ENCODE measurements at regions not wholly inside any gene's neighbourhood (a gene's known extent, or its start where the extent isn't known, plus 50 kb on each side); places are given as distances from the start of the nearest gene placed in this dataset.
"Not testable (repeated sequence)": the region's sequence is repeated elsewhere in the genome, so short reads cannot be mapped to it uniquely, and the experiment has no call there.

DNA sequence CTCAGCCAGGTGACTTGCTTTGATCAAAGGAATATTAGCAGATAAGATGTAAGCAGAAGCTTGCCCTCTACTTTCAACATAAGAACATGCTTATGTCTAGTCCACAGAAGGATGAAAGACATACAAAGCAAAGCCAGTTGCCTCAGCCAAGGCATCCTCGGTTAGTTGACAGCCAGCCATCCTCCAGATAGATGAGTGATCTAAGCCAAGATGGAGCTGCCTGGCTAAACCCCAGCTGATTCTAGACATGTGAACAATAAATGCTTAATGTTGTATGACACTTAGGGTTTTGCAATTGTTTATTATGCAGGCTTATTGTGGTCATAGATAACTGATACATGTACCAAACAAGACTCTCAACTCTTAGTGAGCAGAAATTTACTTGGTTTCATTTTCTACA lies 157.6 kb upstream of the TMTC2 start:
- peak; percentile 12 to 61 for DNase-seq

GRCh38 chr12:82529954-82530353 lies 156.8 kb upstream of the TMTC2 start:
- DNase-seq: no peak

GRCh38 chr12:82530394-82530793 lies 156.3 kb upstream of the TMTC2 start:
- no peak for DNase-seq

GRCh38 chr12:82533341-82533740 lies 153.4 kb upstream of the TMTC2 start:
- DNase-seq: no peak

GRCh38 chr12:82537436-82537835 lies 149.3 kb upstream of the TMTC2 start:
- no peak for DNase-seq

DNA sequence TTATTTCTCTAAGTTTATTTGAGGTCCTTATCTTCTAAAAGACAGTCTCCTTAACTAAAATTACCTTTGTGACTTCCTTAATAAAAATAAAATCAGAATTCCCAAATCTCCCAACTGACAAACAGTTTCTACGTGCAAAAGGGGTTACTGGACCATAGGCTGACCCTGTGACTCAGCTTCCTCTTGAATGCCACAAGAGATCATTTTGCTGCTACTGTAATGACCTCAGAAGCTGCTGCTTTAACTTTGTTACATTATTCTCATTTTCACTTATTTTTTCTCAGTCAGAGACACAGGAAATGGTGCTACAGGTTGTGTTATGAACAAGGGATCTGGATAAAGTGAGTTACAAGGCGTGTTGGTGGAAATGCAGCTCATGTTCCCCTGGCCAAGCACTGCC lies 132.2 kb upstream of the TMTC2 start:
- DNase-seq: no peak

GRCh38 chr12:82555699-82556098 lies 131.0 kb upstream of the TMTC2 start:
- DNase-seq: no peak

DNA sequence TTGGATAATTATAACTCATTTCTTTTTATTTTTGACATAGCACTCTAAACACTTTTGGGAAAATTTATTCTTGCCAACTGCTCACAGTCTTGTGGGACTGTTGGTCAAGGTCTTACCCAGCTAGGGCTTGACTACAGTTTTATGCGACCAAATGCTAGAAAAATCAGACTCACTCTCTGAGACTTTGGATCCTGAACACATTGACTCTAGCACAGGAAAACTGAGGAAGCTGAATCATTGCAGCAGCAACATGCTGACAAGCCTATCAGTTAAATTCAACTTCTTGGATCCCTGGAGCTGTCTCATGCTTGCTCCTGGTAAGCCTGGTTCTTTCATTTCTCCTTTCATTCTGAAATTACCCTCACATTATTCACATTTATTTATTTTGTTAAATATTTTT lies 120.7 kb upstream of the TMTC2 start:
- no peak for DNase-seq

DNA sequence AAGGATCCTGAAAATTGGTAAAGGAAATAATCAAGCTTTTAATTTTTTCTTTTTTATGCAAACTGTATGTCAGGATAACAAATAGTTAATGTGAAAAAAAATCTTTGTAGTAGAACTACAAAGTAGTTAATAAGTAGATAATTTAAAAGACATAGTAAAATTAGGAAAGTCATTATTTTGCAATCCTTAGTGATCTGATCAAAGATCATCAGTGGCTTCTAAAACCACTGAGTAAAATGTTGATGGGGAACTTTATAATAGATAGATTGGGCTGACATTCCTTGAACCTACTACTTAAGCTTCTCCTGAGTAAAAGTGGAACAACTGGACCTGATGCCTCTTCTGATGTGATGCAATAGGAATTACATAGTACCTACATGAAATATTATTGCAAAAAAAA lies 119.0 kb upstream of the TMTC2 start:
- DNase-seq: no peak

DNA sequence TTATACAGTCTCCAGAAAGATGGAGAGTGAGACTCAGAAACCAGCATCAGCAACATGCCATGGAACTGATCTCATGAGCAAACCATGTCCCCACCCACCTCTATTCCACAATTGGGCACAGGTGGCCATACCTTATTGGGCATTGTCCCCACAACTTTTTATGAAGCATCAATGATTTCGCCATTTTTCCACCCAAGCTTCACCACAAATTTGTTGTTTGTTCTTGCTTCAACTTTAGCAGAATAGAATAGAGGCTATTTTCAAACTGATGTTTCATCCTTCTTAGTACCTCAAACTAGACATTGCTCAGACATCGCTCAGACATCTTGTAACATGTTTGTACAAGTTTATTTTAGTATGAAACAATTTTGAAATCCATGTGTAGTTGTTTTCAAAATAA lies 112.5 kb upstream of the TMTC2 start:
- DNase-seq: no peak

DNA sequence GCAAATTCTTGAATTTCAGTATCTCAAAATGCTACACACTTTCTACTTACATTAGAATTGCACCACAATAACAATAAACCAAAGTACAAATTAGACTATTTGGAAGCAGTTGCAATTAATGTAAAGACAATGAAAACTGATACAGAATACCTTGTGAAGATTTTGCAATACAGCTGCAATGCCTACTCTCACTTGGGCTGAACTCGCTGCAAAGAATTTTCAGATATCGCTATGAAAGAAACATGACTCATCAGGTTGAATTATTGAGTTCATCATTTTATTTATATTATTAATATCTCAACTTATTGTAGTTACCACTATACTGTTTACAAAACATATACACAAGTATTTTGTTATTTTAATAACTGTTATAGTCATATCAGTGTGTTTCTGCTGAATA lies 108.0 kb upstream of the TMTC2 start:
- no peak for DNase-seq

DNA sequence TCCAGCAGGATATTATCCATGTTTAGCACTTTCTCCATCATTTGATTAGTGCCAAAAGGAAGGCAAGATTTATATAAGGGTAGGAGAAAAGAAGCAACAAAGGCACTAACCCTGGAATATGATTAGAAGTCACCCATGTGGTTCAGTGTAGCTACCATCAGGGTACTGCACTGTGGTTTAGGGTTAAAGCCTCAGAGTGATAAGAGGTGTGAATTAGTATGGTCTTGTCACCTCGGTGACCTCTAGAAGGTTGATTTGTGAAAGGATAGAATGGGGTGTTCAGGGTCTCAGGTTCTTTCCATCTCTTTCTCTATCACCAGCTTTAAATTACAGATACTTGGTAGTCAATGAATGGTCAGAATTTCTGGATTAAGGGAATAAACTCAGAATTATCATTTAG lies 103.0 kb upstream of the TMTC2 start:
- DNase-seq: no peak

- no peak for DNase-seq
Observed at GRCh38 chr12:82593143-82593542, 93.6 kb upstream of the TMTC2 start.

DNA sequence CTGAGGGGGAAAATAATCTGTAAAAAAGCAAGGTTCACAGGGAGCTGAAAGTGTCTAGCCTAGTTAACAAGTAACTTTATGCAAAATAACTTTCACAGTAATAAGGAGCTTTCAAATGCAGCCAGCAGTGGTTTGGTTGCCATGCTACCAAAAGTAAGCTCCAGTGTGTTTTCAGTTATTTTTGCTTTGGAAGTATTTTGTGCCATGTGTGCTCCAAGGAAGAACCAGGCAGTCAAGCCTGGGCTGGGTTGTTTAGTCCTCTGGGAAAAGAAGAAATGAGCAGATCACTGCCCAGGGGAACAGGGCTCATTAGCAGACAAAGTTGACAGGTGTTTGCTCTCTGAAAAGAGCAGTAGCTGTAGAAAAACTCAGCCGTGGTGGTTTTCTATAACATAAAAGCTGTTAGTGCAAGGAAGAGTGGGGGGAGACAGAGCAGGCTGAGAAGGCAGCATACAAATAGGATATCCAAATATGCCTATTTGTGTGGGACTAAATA lies 92.8 kb upstream of the TMTC2 start:
- peak in 1 of 2 experiments; percentile 40 for DNase-seq

DNA sequence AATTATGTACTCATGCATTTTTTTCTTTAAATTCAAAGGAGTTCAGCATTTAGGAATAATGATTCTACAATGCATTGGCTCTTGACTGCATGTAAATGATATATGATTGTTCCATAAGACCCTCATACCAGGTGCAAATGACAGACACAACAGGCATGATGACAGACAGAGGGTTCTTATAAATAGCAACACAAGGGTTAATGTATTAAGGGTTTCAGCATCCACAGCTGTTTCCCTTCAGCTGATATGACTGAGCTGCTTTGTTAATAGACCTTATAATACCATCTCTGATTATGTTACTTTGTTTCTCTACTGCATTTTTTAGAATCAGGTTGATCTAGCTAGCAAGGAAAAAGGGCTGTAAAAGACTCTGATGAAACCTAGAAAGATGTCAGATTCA lies 90.8 kb upstream of the TMTC2 start:
- DNase-seq: no peak

GRCh38 chr12:82596483-82596882 lies 90.2 kb upstream of the TMTC2 start:
- DNase-seq: no peak

- DNase-seq: no peak
Observed at GRCh38 chr12:82600379-82600778, 86.3 kb upstream of the TMTC2 start.

- DNase-seq: not testable (repeated sequence)
Observed at GRCh38 chr12:82603647-82604046, 83.1 kb upstream of the TMTC2 start.

DNA sequence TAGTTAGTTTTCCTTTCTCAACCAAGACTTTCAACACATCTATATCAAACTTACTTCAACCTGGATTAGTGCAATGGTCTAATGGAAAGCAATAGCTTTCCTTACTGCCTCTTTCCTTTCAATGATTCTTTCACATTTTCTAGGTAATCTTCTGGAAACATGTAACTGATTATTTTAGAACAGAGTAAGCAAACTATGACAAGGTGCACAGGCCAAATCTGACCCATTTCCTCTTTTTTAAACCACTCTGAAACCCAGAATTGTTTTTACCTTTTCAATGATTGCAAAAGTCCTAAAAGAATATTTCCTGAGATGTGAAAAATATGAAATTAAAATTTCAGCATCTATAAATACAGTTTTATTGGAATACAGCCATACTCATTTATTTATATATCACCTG lies 81.6 kb upstream of the TMTC2 start:
- DNase-seq: no peak

DNA sequence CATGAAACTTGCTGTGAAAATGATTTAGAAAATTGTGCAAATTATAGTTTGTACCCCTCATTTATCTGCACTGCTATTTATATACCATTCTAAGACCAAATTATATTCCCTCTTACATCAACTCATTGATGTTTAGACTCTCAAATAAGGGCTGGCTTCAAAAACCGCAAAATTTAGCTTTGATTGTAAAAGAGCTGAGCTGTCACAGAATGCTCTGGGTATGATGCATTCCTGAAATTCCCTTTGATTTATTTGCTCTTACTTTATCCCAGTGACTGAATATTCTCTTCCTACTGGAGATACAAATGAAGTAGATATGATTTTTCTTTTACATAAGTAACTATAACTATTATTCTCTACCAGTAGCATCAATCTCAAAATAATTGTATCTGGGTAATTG lies 78.0 kb upstream of the TMTC2 start:
- DNase-seq: no peak

DNA sequence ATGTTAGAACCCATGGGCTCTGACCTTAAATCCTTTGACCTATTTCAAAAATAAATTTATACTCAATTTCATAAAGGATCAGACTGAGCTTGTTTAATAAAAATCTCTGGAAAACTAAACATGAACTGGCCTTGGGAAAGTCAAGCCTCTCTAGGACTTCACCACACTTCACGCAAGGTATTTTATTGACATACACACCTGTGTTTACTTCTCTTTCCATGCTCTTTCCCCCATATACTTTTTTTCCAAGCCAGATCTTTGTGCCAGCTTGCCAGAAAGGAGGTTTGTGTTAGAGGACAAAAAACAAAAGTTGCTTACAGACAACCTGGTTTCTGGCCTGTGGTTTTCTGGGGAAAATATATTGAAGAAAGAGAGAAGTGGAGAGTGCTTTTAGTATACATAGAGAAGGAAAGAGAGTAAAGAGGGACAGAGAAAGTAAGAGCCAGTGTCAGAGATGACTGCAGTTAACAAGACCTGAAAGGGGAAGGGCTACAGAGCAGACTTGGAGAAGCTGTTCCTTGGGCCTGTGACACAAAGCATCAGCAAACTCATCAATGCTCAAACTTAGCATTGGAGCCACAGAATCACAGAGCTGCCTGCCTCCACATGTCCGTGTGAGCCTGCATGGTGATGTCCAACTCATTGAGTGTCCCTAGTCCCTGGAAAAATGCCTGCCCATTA lies 77.3 kb upstream of the TMTC2 start:
- no peak for DNase-seq

- no peak for DNase-seq
Observed at GRCh38 chr12:82619644-82620043, 67.1 kb upstream of the TMTC2 start.

DNA sequence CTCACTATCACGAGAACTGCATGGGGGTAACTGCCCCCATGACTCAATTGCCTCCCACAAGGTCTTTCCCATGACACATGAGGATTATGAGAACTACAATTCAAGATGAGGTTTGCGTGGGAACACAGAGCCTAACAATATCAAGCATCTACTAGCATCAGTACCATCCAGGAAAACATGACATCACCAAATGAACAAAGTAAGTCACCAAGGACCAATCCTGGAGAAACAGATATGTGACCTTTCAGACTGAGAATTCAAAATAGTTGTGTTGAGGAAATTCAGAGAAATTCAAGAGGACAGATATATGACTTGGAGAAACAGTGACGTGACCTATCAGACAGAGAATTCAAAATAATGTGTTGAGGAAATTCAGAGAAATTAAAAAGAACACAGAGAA lies 65.8 kb upstream of the TMTC2 start:
- no peak for DNase-seq

GRCh38 chr12:82625523-82625922 lies 61.2 kb upstream of the TMTC2 start:
- DNase-seq: peak in 1 of 2 experiments; percentile 9

DNA sequence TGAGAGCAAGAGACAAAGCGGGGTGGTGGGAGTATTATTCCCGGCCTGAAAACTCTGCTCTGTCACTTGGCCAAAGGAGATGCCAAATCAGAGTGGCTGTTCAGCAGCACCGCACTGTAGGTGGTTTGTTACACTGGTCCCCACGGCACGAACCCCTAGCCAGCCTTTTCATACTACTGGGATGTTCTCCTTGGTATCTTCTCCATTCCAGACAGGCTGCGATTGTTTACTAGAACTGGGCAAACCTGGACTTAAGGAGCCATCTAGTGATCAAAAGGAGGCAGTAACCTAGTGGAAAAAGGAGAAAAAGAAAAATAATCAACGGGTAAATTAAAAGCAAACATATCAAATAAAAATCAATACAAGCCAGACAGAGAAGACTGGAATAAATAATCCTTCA lies 58.9 kb upstream of the TMTC2 start:
- peak in 1 of 2 experiments; percentile 32 for DNase-seq

Data from NCI-H446 (cell line).